PC-3 (cell line): ENCODE measurements at regions not wholly inside any gene's neighbourhood (a gene's known extent, or its start where the extent isn't known, plus 50 kb on each side); places are given as distances from the start of the nearest gene placed in this dataset.

Source experiments
- ATAC-seq: fragments of 200-7000 bp; cut with Tn5 transposase; 2 replicates; pipeline ENCODE4 v1.9.1; 2020; ENCODE audit warnings: mild to moderate bottlenecking, moderate library complexity
- BruUV-seq: library from RNA; stranded (reverse); fragments of 400-500 nt; replicated peaks from 2 replicates; lab custom pipeline; 2021; lab: Mats Ljungman, UMichigan
- CTCF ChIA-PET: fragments of 300-600 bp; sonication (Branson Sonifier 250); formaldehyde crosslinking; loops from one replicate; lab custom pipeline; 2022; ENCODE audit warnings: antibody characterized with exemption; lab: Charles Lee
- POLR2A ChIA-PET: fragments of 300-600 bp; sonication (Branson Sonifier 250); formaldehyde crosslinking; loops from one replicate; lab custom pipeline; 2022; ENCODE audit warnings: antibody characterized with exemption; ENCODE audit not compliant: unreplicated experiment; lab: Charles Lee
- DNase-seq: peaks from one replicate; pipeline ENCODE4 v3.0.0-alpha.2; 2015
- H2AFZ ChIP-seq: fragments of 300-600 bp; sonication (generic); 2 replicates; pipeline ENCODE4 v1.6.0; 2016; ENCODE audit warnings: antibody characterized with exemption, low read length
- H3F3A ChIP-seq: fragments of 300-600 bp; sonication (generic); one replicate; pipeline ENCODE4 v1.6.0; 2017; ENCODE audit warnings: antibody characterized with exemption, low read length, control low read depth, mild to moderate bottlenecking; ENCODE audit not compliant: unreplicated experiment
- H3K27ac ChIP-seq: fragments of 300-600 bp; sonication (generic); 2 replicates; pipeline ENCODE4 v1.5.1; 2016; ENCODE audit warnings: mild to moderate bottlenecking, low read length
- H3K27me3 ChIP-seq: fragments of 300-600 bp; sonication (generic); 2 replicates; pipeline ENCODE4 v1.6.1; 2016; ENCODE audit warnings: low read length, mixed read lengths
- H3K36me3 ChIP-seq: fragments of 300-600 bp; sonication (generic); 2 replicates; pipeline ENCODE4 v1.6.1; 2016; ENCODE audit warnings: low read depth, mixed run types, low read length, mixed read lengths
- H3K4me1 ChIP-seq: fragments of 300-600 bp; sonication (generic); 2 replicates; pipeline ENCODE4 v1.5.1; 2016; ENCODE audit warnings: low read length; ENCODE audit not compliant: insufficient read depth
- H3K4me2 ChIP-seq: fragments of 300-600 bp; sonication (generic); 2 replicates; pipeline ENCODE4 v1.6.0; 2016; ENCODE audit warnings: low read length
- H3K4me3 ChIP-seq: fragments of 300-600 bp; sonication (generic); 2 replicates; pipeline ENCODE4 v1.5.1; 2016; ENCODE audit warnings: mild to moderate bottlenecking, low read length, mixed read lengths
- H3K79me2 ChIP-seq: fragments of 300-600 bp; sonication (generic); 2 replicates; pipeline ENCODE4 v1.6.1; 2017; ENCODE audit warnings: low read length, mixed read lengths
- H3K9ac ChIP-seq: fragments of 300-600 bp; sonication (generic); 2 replicates; pipeline ENCODE4 v1.6.0; 2016; ENCODE audit warnings: mild to moderate bottlenecking, low read length
- H3K9me2 ChIP-seq: fragments of 300-600 bp; sonication (generic); replicated peaks from 2 replicates; pipeline ENCODE4 v1.6.1; 2016; ENCODE audit warnings: mixed run types, low read length, mixed read lengths
- H3K9me3 ChIP-seq: fragments of 300-600 bp; sonication (generic); 2 replicates; pipeline ENCODE4 v1.6.1; 2016; ENCODE audit warnings: low read length, mixed read lengths
- H4K20me1 ChIP-seq: fragments of 300-600 bp; sonication (generic); 2 replicates; pipeline ENCODE4 v1.6.1; 2016; ENCODE audit warnings: low read length, mixed read lengths
- CTCF ChIP-seq: fragments of 300-600 bp; sonication (generic); conservative IDR thresholded peaks from 2 replicates; pipeline ENCODE4 v1.5.1; 2017; ENCODE audit warnings: antibody characterized with exemption, low read depth, mild to moderate bottlenecking, low read length
- EZH2 ChIP-seq: fragments of 300-600 bp; sonication (generic); IDR thresholded peaks from one replicate; pipeline ENCODE4 v1.6.1; 2017; ENCODE audit warnings: antibody characterized with exemption, mild to moderate bottlenecking, low read length; ENCODE audit not compliant: unreplicated experiment
- EZH2phosphoT487 ChIP-seq: fragments of 300-600 bp; sonication (generic); IDR thresholded peaks from 2 replicates; pipeline ENCODE4 v1.6.1; 2018; ENCODE audit warnings: mild to moderate bottlenecking, antibody characterized with exemption, low read length, borderline replicate concordance
- intact Hi-C: fragments of 100-400 bp; cut with micrococcal nuclease; formaldehyde crosslinking; loops from 2 replicates; pipeline ENCODE4 v1.9.0; 2023

GRCh38 chr5:116358911-116359418 lies 215.7 kb downstream of the SEMA6A start:
- Histone ChIP-seq H3K9me3 (no peaks in the 10 kb centered on the region), H3K9ac (no peak overlapping the region), H3K4me1 (no peaks in the 10 kb centered on the region), H3K4me2 (no peak overlapping the region), H3K9me2 (no peaks in the 10 kb centered on the region), H3K79me2 (no peaks in the 10 kb centered on the region), H3K4me3 (no peak overlapping the region), H2AFZ (no peak overlapping the region), H3K27me3 (no peaks in the 10 kb centered on the region), H3F3A (no peaks in the 10 kb centered on the region), H3K27ac (no peak overlapping the region), H3K36me3 (no peaks in the 10 kb centered on the region), H4K20me1 (no peaks in the 10 kb centered on the region)
- ChIA-PET POLR2A (no interaction called here), CTCF (no interaction called here)
- DNase-seq (no peak), ATAC-seq (no peak)
- TF ChIP-seq CTCF: no peak
- TF ChIP-seq EZH2: no peak
- TF ChIP-seq EZH2phosphoT487: no peak
- intact Hi-C loops: no loop called here
- BruUV-seq: no TSS peak

GRCh38 chr5:116358015-116358523 lies 216.6 kb downstream of the SEMA6A start:
- intact Hi-C loops: no loop called here
- H2AFZ ChIP-seq: no peak overlapping the region
- no peaks in the 10 kb centered on the region for H3K9me2 ChIP-seq
- TF ChIP-seq EZH2 (no peak), EZH2phosphoT487 (no peak)
- H3K4me2 ChIP-seq: no peak overlapping the region
- no peaks in the 10 kb centered on the region for H3K4me1 ChIP-seq
- no peaks in the 10 kb centered on the region for H3K36me3 ChIP-seq
- DNase-seq (no peak), ATAC-seq (no peak)
- H4K20me1 ChIP-seq: no peaks in the 10 kb centered on the region
- H3K27ac ChIP-seq: no peak overlapping the region
- no TSS peak for BruUV-seq
- no peaks in the 10 kb centered on the region for H3F3A ChIP-seq
- H3K79me2 ChIP-seq: no peaks in the 10 kb centered on the region
- H3K9me3 ChIP-seq: no peaks in the 10 kb centered on the region
- ChIA-PET CTCF (no interaction called here), POLR2A (no interaction called here)
- H3K4me3 ChIP-seq: no peak overlapping the region
- H3K9ac ChIP-seq: no peak overlapping the region
- no peaks in the 10 kb centered on the region for H3K27me3 ChIP-seq

GRCh38 chr5:116355819-116356601 lies 218.6 kb downstream of the SEMA6A start:
- CTCF ChIA-PET: no interaction called here
- H3K9me3 ChIP-seq: no peaks in the 10 kb centered on the region
- H3K4me3 ChIP-seq: no peak overlapping the region
- no TSS peak for BruUV-seq
- POLR2A ChIA-PET: no interaction called here
- no peaks in the 10 kb centered on the region for H3F3A ChIP-seq
- H4K20me1 ChIP-seq: no peaks in the 10 kb centered on the region
- ATAC-seq (no peak), DNase-seq (no peak)
- H3K9ac ChIP-seq: no peak overlapping the region
- H3K27me3 ChIP-seq: no peaks in the 10 kb centered on the region
- H3K4me1 ChIP-seq: no peaks in the 10 kb centered on the region
- H3K36me3 ChIP-seq: no peaks in the 10 kb centered on the region
- intact Hi-C loops: no loop called here
- no peak overlapping the region for H3K27ac ChIP-seq
- TF ChIP-seq EZH2 (no peak), EZH2phosphoT487 (no peak), CTCF (no peak)
- no peaks in the 10 kb centered on the region for H3K79me2 ChIP-seq
- no peak overlapping the region for H2AFZ ChIP-seq
- H3K9me2 ChIP-seq: no peaks in the 10 kb centered on the region
- no peak overlapping the region for H3K4me2 ChIP-seq
